Muscle of leg (tissue), 3 donors: ENCODE measurements at regions not wholly inside any gene's neighbourhood (a gene's known extent, or its start where the extent isn't known, plus 50 kb on each side); places are given as distances from the start of the nearest gene placed in this dataset.

Experiments used
- DNase-seq: peaks from one replicate; pipeline ENCODE4 v3.0.0; 2013
- H3K27ac ChIP-seq: one replicate; pipeline ENCODE4 v1.5.1; 2013; ENCODE audit warnings: mild to moderate bottlenecking, low read length, control low read depth
- H3K27me3 ChIP-seq: one replicate; pipeline ENCODE4 v1.6.1; 2013; ENCODE audit warnings: low read length; ENCODE audit not compliant: control insufficient read depth, insufficient read depth
- H3K36me3 ChIP-seq: one replicate; pipeline ENCODE4 v1.6.1; 2013; ENCODE audit warnings: low read length; ENCODE audit not compliant: control insufficient read depth, insufficient read depth
- H3K4me1 ChIP-seq: one replicate; pipeline ENCODE4 v1.6.1; 2013; ENCODE audit warnings: low read length; ENCODE audit not compliant: control insufficient read depth, insufficient read depth
- H3K4me3 ChIP-seq: one replicate; pipeline ENCODE4 v1.5.1; 2013; ENCODE audit warnings: low read length, control low read depth
- H3K9me3 ChIP-seq: replicated peaks from 2 replicates; pipeline ENCODE4 v1.6.1; 2013; ENCODE audit warnings: low read depth, low read length; ENCODE audit not compliant: control insufficient read depth
- WGBS: methylation state at CpG from one replicate; pipeline ENCODE4 v1.1.5; 2013; ENCODE audit warnings: missing lambda C conversion rate; ENCODE audit not compliant: insufficient coverage; 5-methylcytosine and 5-hydroxymethylcytosine counted together

DNA sequence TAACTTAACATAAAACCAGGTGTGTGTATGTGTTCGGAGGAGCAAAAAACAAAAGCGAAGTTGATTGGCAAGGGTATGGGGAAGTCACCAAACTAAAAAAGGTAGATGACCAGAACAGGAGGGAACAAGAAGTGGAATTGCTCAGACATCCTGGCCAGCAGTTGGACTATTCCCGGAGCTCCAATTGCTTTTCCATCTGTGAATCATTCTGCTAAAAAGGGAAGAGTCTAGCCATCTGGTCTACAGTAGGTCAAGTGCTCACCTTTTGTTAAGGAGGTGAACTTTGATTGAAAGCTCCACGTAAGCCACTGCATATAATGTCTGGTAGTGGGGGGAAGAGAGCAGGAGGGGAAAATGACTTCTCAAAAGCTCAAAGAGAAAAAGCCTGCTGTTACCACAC lies 50.0 kb upstream of the BET1 start:
- no peaks in the 10 kb centered on the region for H3K9me3 ChIP-seq
- H3K27me3 ChIP-seq: no peaks in the 10 kb centered on the region
- H3K36me3 ChIP-seq: no peaks in the 10 kb centered on the region
- peak; percentile 52 for DNase-seq
- H3K4me3 ChIP-seq: no peak overlapping the region
- H3K27ac ChIP-seq: no peak overlapping the region
- 5% methylated on average over 3 of the region's 4 CpGs for WGBS
- no peaks in the 10 kb centered on the region for H3K4me1 ChIP-seq

DNA sequence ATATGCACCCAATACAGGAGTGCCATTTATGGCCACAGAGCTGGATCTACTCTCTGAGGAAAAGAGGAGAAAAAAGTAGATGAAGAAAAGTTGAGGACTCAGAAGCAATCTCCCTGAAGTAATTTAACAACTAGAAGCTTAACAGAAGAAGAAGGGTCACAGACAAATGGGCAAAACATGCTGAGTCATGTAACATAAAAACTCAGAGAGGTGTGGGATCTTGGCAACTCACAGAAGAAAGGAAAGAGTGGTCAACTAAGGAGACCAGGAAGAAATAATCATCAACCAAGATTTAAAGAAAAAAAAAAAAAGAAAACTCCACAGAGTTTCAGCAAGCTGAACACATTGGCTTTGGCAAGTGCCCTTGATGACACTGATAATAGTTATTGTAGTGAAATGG lies 51.8 kb upstream of the BET1 start:
- no peaks in the 10 kb centered on the region for H3K4me1 ChIP-seq
- no peak for DNase-seq

DNA sequence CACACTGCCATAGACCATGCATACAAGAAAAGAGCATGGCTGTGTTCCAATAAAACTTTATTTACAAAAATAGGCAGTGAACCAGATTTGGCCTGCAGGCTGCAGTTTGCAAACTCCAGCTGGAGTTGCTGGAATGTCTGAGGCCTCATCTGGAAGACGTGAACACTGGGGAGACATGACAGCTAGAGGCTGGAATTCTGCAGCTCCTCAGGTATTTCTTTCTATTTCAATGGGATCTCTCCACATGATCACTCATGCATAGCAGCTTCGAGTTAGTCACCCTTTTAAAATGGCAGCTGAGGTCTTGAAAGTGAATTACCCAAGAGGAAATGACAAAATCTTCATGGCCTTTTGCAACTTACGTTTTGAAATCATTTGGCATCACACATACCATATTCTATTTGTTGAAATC lies 52.6 kb upstream of the BET1 start:
- Histone ChIP-seq H3K36me3 (no peaks in the 10 kb centered on the region), H3K27me3 (no peaks in the 10 kb centered on the region), H3K4me1 (no peaks in the 10 kb centered on the region), H3K4me3 (no peak overlapping the region), H3K9me3 (no peaks in the 10 kb centered on the region), H3K27ac (no peak overlapping the region)
- WGBS: no CpG with 5 or more reads among the region's 3 CpGs
- DNase-seq: no peak

More for the DNA sequence above, 51.8 kb upstream of the BET1 start:
- Histone ChIP-seq H3K9me3 (no peaks in the 10 kb centered on the region), H3K36me3 (no peaks in the 10 kb centered on the region), H3K4me3 (no peak overlapping the region), H3K27me3 (no peaks in the 10 kb centered on the region), H3K27ac (no peak overlapping the region)

DNA sequence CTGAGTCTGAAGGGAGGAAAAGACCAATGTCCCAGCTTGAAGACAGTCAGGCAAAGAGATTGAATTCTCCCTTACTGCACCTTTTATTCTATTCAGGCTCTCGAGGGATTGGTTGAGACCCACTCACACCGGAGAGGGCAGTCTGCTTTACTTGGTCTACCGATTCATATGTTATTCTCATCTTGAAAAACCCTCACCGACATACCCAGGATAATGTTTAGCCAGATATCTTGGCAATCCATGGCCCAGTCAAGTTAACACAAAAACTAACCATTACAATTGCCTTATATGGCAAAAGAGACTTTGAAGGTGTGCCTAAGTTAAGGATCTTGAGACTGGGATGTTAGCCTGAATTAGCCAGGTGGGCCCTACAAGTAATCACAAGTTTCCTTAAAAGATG lies 53.8 kb upstream of the BET1 start:
- 100% methylated on average over 3 of the region's 4 CpGs for WGBS

DNA sequence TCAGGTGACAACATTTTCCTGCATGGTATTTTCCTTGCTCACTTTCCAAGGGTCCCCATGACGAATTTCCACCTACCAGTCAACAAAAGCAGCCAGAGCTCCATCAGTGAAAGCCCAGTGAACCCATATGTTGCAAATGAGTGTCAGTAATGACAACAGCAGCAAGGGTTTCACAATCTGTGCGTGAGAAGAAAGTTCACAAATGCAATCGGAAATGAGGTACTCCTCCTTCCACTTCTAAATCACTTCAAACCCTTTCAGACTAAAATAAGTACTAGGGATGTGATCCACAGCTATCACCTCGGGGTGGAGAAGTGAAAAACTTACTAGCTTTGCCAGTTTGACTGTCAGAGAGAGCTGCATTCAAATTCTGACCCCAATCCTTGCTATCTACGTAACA lies 55.6 kb upstream of the BET1 start:
- H3K27me3 ChIP-seq: no peaks in the 10 kb centered on the region
- no peak overlapping the region for H3K27ac ChIP-seq
- H3K4me3 ChIP-seq: no peak overlapping the region
- no CpG with 5 or more reads among the region's 5 CpGs for WGBS
- no peaks in the 10 kb centered on the region for H3K9me3 ChIP-seq
- H3K4me1 ChIP-seq: no peaks in the 10 kb centered on the region
- DNase-seq: no peak
- no peaks in the 10 kb centered on the region for H3K36me3 ChIP-seq

More for the DNA sequence above, 53.8 kb upstream of the BET1 start:
- no peak overlapping the region for H3K27ac ChIP-seq
- H3K9me3 ChIP-seq: no peaks in the 10 kb centered on the region
- H3K4me3 ChIP-seq: no peak overlapping the region
- no peaks in the 10 kb centered on the region for H3K4me1 ChIP-seq
- H3K27me3 ChIP-seq: no peaks in the 10 kb centered on the region
- no peaks in the 10 kb centered on the region for H3K36me3 ChIP-seq
- DNase-seq: no peak

DNA sequence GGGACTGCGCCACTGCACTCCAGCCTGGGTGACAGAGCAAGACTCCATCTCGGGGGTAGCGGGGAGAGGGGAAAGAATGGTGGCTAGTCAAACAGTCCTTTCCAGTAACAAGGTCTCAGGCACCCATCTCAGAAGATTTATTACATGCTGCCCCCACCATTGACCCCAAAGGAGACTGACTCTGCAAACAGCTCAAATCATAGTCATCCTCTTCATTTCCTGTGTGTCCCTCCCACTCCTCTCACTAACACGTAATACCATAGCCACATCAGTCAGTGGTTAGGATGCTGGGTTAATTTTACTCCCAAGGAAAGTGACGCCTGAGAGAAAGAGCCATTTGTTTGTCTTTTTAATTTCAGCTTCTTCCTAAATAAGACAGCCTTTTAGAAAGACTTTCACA lies 56.6 kb upstream of the BET1 start:
- Histone ChIP-seq H3K36me3 (no peaks in the 10 kb centered on the region), H3K27ac (no peak overlapping the region), H3K4me3 (no peak overlapping the region), H3K4me1 (no peaks in the 10 kb centered on the region), H3K9me3 (no peaks in the 10 kb centered on the region), H3K27me3 (no peaks in the 10 kb centered on the region)
- no peak for DNase-seq
- 40% methylated on average over 1 of the region's 5 CpGs for WGBS

DNA sequence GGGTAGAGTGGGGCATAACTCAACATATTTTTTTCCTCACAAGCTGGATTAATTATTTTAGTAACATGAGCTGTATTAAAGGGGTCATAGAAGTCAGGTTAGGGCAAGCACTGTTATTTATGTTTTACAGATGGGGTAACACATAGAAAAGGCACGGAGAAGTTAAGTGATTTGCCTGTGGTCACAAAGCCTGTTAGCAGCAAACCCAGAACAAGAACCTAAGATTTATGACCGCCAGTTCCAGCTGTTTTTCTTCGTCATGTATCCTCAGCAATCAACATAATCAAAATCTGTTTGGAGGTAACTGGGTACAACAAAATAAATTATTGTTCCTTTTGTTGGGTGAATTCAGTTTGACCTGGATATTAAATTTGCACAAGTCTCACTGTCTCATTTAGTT lies 57.2 kb upstream of the BET1 start:
- no peak for DNase-seq
- Histone ChIP-seq H3K9me3 (no peaks in the 10 kb centered on the region), H3K4me3 (no peak overlapping the region), H3K27ac (no peak overlapping the region), H3K27me3 (no peaks in the 10 kb centered on the region), H3K36me3 (no peaks in the 10 kb centered on the region), H3K4me1 (no peaks in the 10 kb centered on the region)
- WGBS: 0% methylated on average over 1 of the region's 3 CpGs

DNA sequence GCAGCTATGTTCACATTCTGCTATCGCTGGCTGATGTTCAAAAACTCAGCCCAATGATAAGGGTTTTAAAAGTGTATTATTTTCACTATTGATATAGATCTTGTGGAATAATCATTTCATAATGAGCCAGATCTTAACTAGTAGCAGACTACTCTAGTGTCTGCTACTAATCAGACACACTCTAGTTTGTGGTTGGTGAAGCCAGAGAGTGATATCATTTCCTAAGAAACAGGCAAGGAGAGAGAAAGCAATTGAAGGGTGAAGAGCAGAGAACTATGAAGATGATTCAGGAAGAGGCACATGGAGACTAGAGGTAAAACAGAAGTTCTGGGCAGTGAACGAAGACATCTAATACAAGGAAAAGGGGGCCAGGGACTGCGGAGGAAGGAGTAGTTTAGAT lies 58.2 kb upstream of the BET1 start:
- no peak overlapping the region for H3K4me3 ChIP-seq
- DNase-seq: no peak
- no peaks in the 10 kb centered on the region for H3K4me1 ChIP-seq
- no peak overlapping the region for H3K27ac ChIP-seq
- H3K27me3 ChIP-seq: no peaks in the 10 kb centered on the region
- WGBS: 100% methylated on average over 1 of the region's 3 CpGs
- H3K9me3 ChIP-seq: no peaks in the 10 kb centered on the region
- no peaks in the 10 kb centered on the region for H3K36me3 ChIP-seq

DNA sequence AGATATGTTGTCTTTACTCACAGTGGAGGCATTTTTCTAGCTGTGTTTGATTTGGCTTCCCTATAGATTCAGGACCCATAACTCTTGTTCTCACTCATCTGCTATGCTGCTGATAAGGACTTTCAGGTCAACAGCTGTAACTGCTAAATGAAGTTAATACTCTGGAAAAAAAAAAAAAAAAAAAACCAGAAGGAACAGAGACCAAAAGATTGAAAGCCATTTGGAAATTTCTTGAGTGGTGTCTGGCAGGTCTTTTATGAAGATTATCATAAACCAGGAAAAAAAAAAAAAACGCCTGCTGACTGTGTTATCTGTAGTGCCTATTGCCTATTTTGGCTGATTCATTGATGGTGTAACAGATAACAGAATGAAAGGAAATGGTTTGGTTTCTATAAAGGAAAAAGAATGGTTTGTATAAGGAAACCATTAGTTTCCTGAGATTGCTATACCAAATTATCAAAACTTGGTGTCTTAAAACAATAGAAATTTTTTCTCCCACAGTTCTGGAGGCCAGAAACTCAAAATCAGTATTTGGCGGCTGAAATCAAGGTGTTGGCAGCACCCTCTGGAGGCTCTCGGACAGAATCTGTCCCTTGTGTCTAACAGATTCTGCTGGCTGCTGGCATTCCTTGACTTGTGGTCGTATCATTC lies 60.5 kb upstream of the BET1 start:
- 66% methylated on average over 3 of the region's 4 CpGs for WGBS
- H3K27me3 ChIP-seq: no peaks in the 10 kb centered on the region
- no peaks in the 10 kb centered on the region for H3K4me1 ChIP-seq
- DNase-seq: no peak
- no peaks in the 10 kb centered on the region for H3K36me3 ChIP-seq
- H3K4me3 ChIP-seq: no peak overlapping the region
- no peaks in the 10 kb centered on the region for H3K9me3 ChIP-seq
- H3K27ac ChIP-seq: no peak overlapping the region

DNA sequence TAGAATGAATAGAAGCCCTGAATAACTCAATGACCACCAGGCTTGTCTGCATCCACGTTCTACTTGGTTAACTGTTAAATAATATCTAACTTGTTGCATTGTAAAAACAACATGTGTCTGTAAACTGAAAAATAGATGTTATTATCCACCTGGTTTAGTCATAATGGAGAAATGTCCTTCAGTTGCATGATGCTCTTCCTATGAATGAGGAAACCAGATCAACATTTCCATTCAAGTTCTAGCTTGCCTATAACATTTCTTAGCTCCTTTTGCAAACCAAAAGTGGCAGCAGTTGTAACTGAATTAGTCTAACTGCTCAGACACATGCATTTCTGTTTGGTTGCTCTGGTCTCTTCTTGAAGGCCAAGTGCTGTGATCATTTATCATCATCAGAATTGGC lies 62.9 kb upstream of the BET1 start:
- Histone ChIP-seq H3K9me3 (no peaks in the 10 kb centered on the region), H3K27me3 (no peaks in the 10 kb centered on the region), H3K4me3 (no peak overlapping the region), H3K4me1 (no peaks in the 10 kb centered on the region), H3K27ac (no peak overlapping the region), H3K36me3 (no peaks in the 10 kb centered on the region)
- WGBS: no CpG with 5 or more reads among the region's 1 CpG
- DNase-seq: no peak

DNA sequence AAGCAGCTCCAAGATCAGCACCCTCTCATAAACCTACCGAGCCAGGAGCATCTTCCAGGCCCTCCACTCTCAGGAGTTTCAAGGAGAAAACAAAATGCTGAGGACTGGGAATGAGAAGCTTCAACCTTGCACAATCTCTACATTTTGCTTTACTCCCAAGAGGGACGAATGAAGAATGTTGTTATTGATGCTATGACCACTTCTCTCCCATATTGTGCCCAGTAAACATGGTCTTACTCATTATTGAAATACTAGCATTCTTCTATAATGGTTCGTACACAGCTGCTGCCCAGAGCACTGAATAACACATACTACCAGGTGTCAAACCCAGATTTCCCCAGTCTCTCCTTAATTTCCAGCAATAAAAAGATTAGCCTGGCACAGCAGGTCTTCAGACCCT lies 63.4 kb upstream of the BET1 start:
- no peaks in the 10 kb centered on the region for H3K4me1 ChIP-seq
- no peaks in the 10 kb centered on the region for H3K9me3 ChIP-seq
- no peaks in the 10 kb centered on the region for H3K27me3 ChIP-seq
- no peak overlapping the region for H3K27ac ChIP-seq
- H3K36me3 ChIP-seq: no peaks in the 10 kb centered on the region
- DNase-seq: no peak
- no peak overlapping the region for H3K4me3 ChIP-seq
- WGBS: no CpG with 5 or more reads among the region's 3 CpGs
